Nucleus accumbens (tissue), 56 donors: ENCODE measurements at regions not wholly inside any gene's neighbourhood (a gene's known extent, or its start where the extent isn't known, plus 50 kb on each side); places are given as distances from the start of the nearest gene placed in this dataset.

ENCODE experiments used
- DNase-seq, 56 donors: peaks; one replicate each; lab custom pipeline; 2025; lab: John Stamatoyannopoulos, UW

DNA sequence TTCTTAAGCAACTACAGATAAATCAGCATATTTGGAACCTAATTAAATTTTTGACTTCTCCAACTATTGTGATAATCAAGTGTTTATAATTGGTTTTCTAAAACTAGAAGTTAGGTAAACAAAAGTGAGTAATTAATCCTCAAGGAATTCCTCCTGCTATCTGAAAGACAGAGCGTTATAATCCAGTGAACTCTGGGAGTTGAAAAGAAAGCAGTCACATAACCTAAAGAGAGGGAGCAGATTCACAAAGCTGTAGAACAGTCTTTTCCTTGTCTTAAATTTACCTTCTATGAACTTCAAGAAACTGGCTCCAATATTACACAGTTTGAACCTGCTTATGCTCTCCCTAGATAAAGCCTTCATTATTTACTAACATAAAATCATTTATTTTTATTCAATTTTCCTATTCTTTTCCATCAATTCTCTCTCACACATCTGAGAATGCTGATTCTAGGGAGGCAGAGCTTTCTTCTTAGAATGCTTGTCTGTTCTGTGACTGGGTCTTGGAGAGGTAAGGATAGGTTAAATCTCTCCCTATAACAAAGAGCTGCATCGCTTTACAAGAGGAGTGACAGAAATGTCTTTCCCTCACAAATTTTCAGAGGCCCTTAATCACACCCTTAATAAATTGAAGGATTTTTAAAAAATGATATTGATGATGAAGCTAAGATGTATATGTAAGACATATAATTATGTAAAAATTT, 132.8 kb downstream of the TUSC7 start:
- no peak for DNase-seq

DNA sequence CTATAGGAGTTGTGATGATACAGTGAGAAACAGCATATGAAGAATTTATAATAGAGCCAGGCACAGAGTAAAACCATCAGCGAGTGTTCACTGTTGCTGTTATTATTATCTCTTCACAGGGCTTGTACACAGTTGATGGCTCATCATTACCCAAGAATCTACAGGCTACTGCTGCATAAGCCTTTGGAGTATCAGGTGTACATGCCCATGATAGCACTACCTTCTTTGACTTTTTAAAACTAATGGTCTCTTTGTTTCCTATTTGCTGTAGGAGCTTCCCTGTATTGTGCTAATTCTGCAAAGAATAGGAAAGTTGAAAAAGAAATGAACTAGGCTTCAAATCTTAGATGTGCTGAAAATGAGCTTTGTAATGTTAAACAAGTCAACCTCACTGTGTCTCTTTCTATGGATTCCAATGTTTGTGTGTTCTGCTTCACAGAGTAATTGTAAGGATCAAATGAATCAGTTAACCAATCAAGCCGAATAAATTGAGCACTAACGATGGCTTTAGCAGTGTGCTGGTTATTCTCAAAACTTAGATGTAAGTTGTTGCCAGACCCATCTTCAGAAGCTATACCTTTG, 138.8 kb downstream of the TUSC7 start:
- DNase-seq = no peak

DNA sequence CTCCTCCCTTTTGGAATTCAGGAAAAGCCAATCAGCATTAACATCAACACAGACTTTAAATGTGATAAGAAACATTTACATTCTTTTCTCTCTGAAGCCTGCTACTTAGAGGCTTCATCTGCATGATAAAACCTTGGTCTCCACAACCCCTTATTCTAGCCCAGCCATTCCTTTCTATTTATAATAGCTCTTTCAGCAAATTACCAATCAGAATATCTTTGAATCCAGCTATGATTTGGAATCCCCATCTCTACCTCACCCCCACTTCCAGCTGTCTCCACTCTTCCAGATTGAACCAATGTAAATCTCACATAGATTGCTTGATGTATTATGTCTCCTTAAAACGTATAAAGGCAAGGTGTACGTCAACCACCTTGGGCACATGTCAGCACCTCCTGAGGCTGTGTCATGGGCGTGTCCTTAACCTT, 139.7 kb downstream of the TUSC7 start:
- DNase-seq = no peak

- no peak for DNase-seq
Observed at GRCh38 chr3:116852803-116853202, 143.2 kb downstream of the TUSC7 start.

DNA sequence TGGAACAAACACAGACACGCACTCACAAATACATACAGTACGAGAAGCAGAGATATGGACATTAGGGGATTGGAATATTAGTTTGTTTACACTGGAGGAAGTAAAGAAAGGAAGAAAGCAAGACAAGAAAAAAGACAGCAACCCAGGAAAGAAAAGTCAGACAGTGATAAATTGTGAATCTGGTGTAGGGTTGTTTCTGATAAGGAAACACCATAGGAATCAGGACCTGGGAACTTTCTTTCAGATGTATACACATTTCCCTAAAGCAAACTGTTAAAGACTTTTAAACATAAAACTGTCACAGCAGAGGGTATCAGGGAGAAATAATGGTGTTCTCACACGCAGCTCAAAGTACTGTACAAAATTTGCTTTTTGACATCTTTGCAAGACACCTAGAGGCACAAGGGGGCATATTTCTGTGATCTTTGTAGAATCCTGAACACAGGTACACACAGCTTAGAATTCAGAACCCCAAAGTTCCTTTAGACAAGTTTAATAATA, 153.7 kb downstream of the TUSC7 start:
- no peak for DNase-seq

- DNase-seq = peak in 34 of 56 donors; percentile 1 to 48 (median 8)
Observed at GRCh38 chr3:116863822-116864589, 154.4 kb downstream of the TUSC7 start.

DNA sequence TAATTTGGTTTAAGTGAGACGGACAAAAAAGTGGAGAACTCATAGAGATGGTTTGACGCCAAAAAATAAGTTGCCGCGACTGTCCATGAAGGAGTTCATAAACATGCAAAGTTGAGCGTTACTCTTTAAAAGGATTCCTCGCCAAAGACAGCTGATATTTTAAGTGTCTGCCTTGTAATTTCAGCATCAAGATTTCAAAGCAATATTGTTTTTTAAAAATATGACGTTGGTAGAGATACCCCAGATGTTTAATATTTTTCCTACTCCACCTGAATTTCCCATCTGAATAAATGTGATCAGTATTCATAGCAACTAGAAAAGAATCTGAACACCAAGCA, 155.0 kb downstream of the TUSC7 start:
- DNase-seq = no peak

- DNase-seq = no peak
Observed at GRCh38 chr3:116870379-116870778, 160.8 kb downstream of the TUSC7 start.

DNA sequence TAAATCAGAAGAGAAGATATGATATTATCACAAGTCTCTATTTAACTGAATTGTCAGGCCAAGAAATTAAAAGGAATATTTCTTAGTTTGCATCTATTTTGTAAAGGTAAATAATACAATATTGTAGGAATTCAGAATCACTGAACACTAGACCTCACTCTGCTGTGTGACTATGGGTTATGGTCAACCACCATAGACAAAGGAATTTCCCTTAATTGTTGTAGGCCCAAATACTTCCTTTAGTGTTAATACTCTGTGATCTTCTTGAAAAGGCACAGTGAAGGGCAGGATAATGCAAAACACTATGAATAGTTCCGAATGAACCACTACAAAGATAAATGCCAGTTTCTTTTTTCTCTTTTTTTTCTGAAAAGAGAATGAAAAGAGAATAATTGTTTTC, 162.3 kb downstream of the TUSC7 start:
- no peak for DNase-seq

GRCh38 chr3:116872688-116873087, 163.1 kb downstream of the TUSC7 start:
- no peak for DNase-seq

DNA sequence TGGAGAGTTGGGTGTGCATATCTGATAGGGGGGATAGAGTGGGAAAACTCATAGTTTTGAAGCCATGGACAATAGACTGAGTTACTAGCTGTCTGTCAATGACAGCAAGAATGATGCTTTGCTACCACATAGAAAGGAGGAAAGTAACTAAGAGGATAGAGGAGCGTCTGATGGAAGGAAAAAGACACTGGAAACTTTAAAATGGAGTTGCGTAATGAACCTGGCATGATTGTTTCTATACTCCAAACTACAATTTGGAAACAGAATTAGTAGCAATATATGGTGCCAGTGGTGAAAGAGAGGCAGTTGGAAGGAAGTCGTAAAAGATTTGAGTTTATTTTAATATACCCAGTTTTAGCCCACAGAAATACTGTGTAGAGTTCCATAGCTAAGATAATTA, 163.6 kb downstream of the TUSC7 start:
- DNase-seq = no peak

DNA sequence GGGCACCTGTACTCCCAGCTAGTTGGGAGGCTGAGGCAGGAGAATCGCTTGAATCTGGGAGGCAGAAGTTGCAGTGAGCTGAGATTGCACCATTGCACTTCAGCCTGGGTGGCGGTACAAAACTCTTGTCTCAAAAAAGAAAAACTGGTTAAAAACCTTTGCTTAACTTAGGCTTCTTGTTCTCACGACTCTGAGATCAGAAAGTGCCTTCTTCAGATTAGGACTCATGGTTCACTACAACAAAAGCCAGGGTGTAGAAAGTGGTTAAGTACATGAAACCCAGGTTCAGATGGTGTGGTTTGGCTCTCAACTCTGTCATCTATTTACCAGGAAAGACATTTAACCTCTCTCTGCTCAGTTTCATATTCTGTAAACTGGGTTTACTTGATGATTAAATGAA, 168.4 kb downstream of the TUSC7 start:
- DNase-seq = no peak

DNA sequence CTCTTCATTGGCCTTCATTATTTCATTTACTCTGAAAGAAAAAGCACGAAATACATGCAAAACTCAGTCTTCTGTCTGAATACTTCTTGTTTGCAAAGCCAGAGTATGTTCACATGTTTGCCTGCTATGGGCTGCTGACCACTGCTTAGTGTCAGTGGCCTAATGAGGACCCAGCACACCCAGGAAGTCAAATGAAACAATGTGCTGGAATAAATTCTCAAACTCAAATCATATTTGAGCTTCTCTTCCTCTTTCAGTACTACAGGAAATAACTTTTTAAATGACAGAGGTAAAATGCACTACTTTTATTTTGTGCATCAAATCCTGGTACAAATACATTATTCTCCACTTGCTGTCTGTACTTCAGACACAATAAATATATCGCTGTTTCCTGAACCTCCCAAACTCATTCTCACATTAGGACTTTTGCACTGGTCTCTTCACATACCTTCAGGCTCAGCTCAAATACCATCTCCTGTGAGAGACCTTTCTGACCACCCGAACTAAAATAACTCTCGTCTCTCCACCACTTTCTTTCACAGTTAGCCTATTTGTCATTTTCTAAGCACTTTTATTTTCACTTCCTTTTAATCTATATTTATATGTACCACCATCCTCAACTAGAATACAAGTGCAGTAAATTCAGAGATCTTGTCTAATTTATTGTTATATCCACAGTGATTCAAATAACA, 176.8 kb downstream of the TUSC7 start:
- no peak for DNase-seq

DNA sequence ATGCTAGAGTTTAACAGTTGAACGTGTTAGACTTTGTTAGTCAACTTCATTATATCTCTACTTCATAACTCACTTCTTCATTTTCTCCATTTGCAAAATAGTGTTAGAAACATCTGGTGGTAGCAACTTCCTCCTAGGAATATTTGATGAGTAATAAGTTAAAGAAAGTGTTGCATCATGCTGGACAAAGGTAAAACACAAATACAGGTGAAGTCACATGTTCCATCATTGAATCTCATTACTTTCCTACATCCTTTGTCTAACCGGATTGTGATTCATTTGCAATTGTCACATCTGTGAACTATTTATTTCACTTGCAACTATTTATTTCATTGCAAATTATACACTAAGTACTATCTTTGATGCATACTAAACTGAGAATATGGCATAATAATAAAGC, 186.5 kb downstream of the TUSC7 start:
- DNase-seq = no peak

GRCh38 chr3:116897382-116897781, 187.8 kb downstream of the TUSC7 start:
- no peak for DNase-seq

DNA sequence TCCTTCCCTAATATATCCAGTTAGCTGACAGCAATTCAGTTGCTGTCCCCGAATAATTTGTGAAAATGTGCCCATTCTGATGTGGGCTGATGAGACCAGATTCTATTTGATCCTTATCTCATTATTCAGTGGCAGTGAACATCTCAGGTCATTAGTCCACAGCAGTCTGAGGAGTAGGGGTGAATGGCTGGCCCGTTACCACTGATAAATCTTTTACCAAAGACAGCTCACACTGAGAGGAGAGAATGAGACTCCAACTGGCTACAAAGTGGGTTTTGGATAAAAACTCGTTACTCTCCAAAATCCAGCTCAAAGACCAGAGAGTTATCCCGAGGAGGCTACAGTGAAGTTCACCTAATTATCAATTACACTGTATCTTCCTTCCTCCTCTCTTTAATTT, 189.7 kb downstream of the TUSC7 start:
- no peak for DNase-seq

DNA sequence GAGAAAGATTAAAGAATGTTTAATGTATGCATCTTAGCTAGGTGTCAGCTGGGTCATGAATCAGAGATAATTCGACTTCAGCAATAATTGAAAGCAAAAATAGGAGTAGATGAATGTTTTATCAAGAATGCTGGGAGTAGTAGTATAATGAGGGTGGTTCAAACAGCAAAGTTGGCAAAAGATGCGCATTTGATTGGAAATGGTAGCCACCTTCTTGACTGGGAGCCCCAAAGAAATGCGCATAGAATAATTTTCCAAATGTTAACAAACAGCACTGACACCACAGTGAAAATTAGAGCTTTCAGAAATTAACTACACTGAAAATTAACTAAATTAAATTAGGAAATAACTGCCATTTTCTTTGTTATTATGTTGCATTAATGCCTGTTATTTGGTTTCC, 195.8 kb downstream of the TUSC7 start:
- DNase-seq = no peak

- no peak for DNase-seq
Observed at GRCh38 chr3:116905794-116906193, 196.2 kb downstream of the TUSC7 start.

DNA sequence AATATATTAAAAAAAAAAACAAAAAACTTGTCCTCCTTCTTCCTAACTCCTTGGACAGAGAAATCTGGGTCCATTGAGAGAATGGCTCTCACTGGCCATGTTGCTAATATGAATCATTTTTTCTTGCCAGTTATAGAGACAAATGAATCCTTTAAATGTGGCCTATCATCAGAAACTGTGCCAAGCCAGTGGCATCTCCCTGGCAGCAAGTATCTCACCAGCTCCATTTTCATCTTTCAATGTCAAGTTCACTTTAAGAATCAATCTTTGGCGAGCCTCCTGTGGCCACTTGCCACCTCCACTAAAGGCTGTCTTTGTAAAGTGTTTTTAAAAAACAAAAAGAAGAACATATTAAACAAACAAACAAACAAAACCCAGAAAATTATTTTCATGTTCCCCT, 202.5 kb downstream of the TUSC7 start:
- DNase-seq = no peak

- DNase-seq = no peak
Observed at GRCh38 chr3:116914004-116914403, 204.4 kb downstream of the TUSC7 start.

DNA sequence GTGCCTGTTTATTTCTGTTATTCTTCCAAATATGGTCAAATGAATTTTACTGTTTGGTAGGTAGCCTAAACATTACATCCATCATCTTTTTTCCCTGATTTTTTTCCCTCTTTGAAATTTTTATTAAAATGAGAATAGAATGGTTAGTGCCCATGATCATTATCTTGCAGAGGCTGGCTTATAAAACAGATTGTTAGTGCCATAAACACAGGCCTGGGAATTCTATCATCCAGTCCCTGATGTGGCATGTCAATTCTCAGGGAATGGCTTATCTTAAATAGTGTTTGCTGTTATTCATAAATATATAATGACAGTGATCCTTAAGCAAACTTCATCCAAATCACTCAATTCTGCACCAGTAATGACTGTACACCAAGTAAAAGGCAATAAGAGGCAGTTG, 207.3 kb downstream of the TUSC7 start:
- no peak for DNase-seq
